ENCODE measurements at regions not wholly inside any gene's neighbourhood (a gene's known extent, or its start where the extent isn't known, plus 50 kb on each side); places are given as distances from the start of the nearest gene placed in this dataset.

GRCh38 chrX:98338544-98338943 lies 1454.8 kb downstream of the RPA4 start:
- TF ChIP-seq, protein P1, sequence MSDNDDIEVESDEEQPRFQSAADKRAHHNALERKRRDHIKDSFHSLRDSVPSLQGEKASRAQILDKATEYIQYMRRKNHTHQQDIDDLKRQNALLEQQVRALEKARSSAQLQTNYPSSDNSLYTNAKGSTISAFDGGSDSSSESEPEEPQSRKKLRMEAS (IDR thresholded peaks at IDR 0.05) = no peak
- TF ChIP-seq CTCF (IDR thresholded peaks at IDR 0.05; ENCODE audit: control extremely low read depth in 1 of 3, insufficient read depth in 1 of 3, low read depth in 1 of 3, low read length in 3 of 3) (no peak), MAFK (IDR thresholded peaks at IDR 0.05; ENCODE audit: low read depth, low read length) (no peak), RFX5 (IDR thresholded peaks at IDR 0.05; ENCODE audit: borderline replicate concordance, low read depth, low read length) (no peak), YY1 (IDR thresholded peaks at IDR 0.05; ENCODE audit: low read depth, low read length) (no peak), POLR2A (IDR thresholded peaks at IDR 0.05; ENCODE audit: control extremely low read depth in 1 of 2, low read depth in 2 of 2, low read length in 2 of 2) (no peak), RNF2 (IDR thresholded peaks at IDR 0.05; ENCODE audit: borderline replicate concordance, low read depth, low read length, missing control alignments, poor library complexity, severe bottlenecking) (no peak), NRF1 (IDR thresholded peaks at IDR 0.05; ENCODE audit: low read depth, low read length) (no peak), CHD1 (IDR thresholded peaks at IDR 0.05; ENCODE audit: low read depth, low read length) (no peak), TEAD4 (IDR thresholded peaks at IDR 0.05; ENCODE audit: low read depth, low read length) (no peak), TAF1 (IDR thresholded peaks at IDR 0.05; ENCODE audit: low read depth, low read length) (no peak), PHF8 (conservative IDR thresholded peaks at IDR 0.05; ENCODE audit: low read depth, low read length) (no peak)
